ENCODE measurements at regions not wholly inside any gene's neighbourhood (a gene's known extent, or its start where the extent isn't known, plus 50 kb on each side); places are given as distances from the start of the nearest gene placed in this dataset.

DNA sequence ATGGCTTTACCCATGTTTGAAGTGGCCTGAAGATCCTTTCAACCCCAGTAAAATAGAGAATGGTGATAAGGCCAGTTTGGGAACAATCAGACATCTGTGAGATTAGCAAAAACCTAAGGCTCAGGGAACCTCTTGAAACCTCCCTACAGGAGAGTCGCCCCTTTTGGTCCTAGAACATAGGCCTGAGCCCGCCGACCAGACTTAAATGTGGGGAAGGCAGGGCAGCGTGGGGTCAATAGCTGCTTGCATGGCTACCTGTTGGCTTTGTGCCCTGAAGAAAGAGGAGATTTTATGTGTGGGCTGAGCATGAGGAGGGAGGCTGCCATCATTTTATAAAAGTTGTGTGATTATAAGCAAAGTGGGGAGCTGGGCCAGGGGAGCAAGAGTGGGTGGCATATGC lies 97.6 kb upstream of the TBX20 start:
- H3K9me3 ChIP-seq (ENCODE audit: severe bottlenecking), result no peaks in the 10 kb centered on the region
- DNase-seq (ENCODE audit: low spot score) (no peak), ATAC-seq (ENCODE audit: low read depth) (no peak)
- no peak overlapping the region for H3K4me3 ChIP-seq (ENCODE audit: severe bottlenecking)
- H3K27me3 ChIP-seq (ENCODE audit: insufficient read depth, poor library complexity, severe bottlenecking), result no peaks in the 10 kb centered on the region
- H3K4me1 ChIP-seq (ENCODE audit: insufficient read depth, poor library complexity, severe bottlenecking), result no peaks in the 10 kb centered on the region
- no peaks in the 10 kb centered on the region for H3K36me3 ChIP-seq (ENCODE audit: low read depth)
- no peak overlapping the region for H3K27ac ChIP-seq (ENCODE audit: poor library complexity, severe bottlenecking)
- TF ChIP-seq, protein P1, sequence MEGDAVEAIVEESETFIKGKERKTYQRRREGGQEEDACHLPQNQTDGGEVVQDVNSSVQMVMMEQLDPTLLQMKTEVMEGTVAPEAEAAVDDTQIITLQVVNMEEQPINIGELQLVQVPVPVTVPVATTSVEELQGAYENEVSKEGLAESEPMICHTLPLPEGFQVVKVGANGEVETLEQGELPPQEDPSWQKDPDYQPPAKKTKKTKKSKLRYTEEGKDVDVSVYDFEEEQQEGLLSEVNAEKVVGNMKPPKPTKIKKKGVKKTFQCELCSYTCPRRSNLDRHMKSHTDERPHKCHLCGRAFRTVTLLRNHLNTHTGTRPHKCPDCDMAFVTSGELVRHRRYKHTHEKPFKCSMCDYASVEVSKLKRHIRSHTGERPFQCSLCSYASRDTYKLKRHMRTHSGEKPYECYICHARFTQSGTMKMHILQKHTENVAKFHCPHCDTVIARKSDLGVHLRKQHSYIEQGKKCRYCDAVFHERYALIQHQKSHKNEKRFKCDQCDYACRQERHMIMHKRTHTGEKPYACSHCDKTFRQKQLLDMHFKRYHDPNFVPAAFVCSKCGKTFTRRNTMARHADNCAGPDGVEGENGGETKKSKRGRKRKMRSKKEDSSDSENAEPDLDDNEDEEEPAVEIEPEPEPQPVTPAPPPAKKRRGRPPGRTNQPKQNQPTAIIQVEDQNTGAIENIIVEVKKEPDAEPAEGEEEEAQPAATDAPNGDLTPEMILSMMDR (IDR thresholded peaks at IDR 0.05; ENCODE audit: poor library complexity, severe bottlenecking), result no peak

DNA sequence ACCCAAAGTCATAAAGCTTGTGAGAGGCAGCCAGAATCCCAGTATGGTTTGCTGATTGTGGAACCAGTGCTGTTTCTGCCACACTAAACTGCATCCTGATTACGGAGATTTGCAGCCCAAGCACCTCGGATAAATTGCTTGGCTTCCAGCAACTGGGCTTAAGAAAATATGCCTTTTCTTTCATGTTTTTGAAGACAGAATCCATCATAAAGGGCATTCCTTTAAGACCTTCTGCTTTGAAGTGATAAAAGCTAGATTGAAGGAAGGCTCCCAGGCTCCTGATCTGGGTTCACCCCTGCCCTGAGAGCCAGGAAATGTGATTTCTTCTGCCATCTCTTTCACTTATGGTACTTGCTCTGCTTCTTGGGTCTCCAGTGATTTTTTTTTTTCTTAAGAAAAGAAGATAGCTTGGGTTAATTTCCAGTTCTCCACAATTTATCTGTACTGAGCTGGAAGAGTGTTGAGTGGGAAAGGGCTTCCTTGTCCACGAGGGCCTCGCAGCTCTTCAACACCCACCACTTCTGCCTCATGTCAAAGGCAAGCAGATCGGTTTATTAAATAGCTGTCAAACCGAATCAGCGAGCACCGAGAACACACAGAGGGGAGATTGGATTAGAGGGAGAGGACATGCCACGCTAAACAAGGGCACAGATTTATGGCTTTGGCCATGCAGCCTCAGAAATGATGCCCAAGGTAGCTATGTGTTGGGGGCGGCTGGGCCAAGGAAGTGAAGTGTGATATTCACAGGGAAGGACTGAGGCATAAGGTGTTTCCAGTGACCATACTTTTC lies 94.9 kb upstream of the TBX20 start:
- no peaks in the 10 kb centered on the region for H3K9me3 ChIP-seq (ENCODE audit: severe bottlenecking)
- no peaks in the 10 kb centered on the region for H3K4me1 ChIP-seq (ENCODE audit: insufficient read depth, poor library complexity, severe bottlenecking)
- no peak overlapping the region for H3K27ac ChIP-seq (ENCODE audit: poor library complexity, severe bottlenecking)
- no peaks in the 10 kb centered on the region for H3K36me3 ChIP-seq (ENCODE audit: low read depth)
- no peak overlapping the region for H3K4me3 ChIP-seq (ENCODE audit: severe bottlenecking)
- TF ChIP-seq, protein P1 (IDR thresholded peaks at IDR 0.05; ENCODE audit: poor library complexity, severe bottlenecking), result no peak
- ATAC-seq (ENCODE audit: low read depth) (no peak), DNase-seq (ENCODE audit: low spot score) (no peak)
- no peaks in the 10 kb centered on the region for H3K27me3 ChIP-seq (ENCODE audit: insufficient read depth, poor library complexity, severe bottlenecking)

DNA sequence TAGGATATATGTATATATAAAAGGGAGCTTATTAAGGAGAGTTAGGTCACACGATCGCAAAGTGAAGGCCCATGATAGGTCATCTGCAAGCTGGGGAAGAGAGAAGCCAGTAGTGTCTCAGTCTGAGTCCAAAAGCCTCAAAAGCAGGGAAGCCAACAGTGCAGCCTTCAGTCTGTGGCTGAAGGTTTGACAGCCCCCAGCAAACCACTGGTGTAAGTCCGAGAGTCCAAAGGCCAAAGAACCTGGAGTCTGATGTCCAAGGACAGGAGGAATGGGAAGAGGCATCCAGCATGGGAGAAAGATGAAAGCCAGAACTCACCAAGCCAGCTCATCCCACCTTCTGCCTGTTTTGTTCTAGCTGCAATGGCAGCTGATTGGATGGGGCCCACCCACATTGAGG lies 88.9 kb upstream of the TBX20 start:
- H3K9me3 ChIP-seq (ENCODE audit: severe bottlenecking), result no peaks in the 10 kb centered on the region
- H3K27ac ChIP-seq (ENCODE audit: poor library complexity, severe bottlenecking), result no peak overlapping the region
- no peaks in the 10 kb centered on the region for H3K27me3 ChIP-seq (ENCODE audit: insufficient read depth, poor library complexity, severe bottlenecking)
- no peak overlapping the region for H3K4me3 ChIP-seq (ENCODE audit: severe bottlenecking)
- no peaks in the 10 kb centered on the region for H3K4me1 ChIP-seq (ENCODE audit: insufficient read depth, poor library complexity, severe bottlenecking)
- ATAC-seq (ENCODE audit: low read depth), result no peak
- no peaks in the 10 kb centered on the region for H3K36me3 ChIP-seq (ENCODE audit: low read depth)
- no peak for DNase-seq (ENCODE audit: low spot score)
- TF ChIP-seq, protein P1 (IDR thresholded peaks at IDR 0.05; ENCODE audit: poor library complexity, severe bottlenecking), result no peak

DNA sequence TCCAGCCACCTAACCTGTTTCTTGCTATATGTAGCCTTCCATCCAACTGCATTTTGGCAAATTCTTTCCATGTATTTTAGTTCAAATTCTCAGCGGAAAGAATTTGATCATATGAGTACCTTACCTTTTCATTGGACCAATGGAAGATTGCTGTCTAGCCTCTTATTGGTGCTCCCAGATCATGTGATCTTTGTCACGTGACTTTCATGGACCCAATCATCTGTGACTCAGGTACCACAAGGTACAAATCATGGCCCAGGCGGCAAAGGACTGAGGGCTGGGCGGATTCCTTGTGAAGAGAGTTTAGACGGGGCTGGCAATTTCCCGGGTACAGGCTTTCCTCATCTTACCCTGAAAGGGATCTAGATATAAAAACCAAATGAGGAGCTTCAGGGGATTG lies 85.9 kb upstream of the TBX20 start:
- Histone ChIP-seq H3K9me3 (ENCODE audit: severe bottlenecking) (no peaks in the 10 kb centered on the region), H3K4me3 (ENCODE audit: severe bottlenecking) (no peak overlapping the region), H3K36me3 (ENCODE audit: low read depth) (no peaks in the 10 kb centered on the region), H3K4me1 (ENCODE audit: insufficient read depth, poor library complexity, severe bottlenecking) (no peaks in the 10 kb centered on the region), H3K27me3 (ENCODE audit: insufficient read depth, poor library complexity, severe bottlenecking) (peaks cover 7% of the 10 kb centered on the region), H3K27ac (ENCODE audit: poor library complexity, severe bottlenecking) (no peak overlapping the region)
- ATAC-seq (ENCODE audit: low read depth) (no peak), DNase-seq (ENCODE audit: low spot score) (no peak)
- TF ChIP-seq, protein P1 (IDR thresholded peaks at IDR 0.05; ENCODE audit: poor library complexity, severe bottlenecking), result no peak

DNA sequence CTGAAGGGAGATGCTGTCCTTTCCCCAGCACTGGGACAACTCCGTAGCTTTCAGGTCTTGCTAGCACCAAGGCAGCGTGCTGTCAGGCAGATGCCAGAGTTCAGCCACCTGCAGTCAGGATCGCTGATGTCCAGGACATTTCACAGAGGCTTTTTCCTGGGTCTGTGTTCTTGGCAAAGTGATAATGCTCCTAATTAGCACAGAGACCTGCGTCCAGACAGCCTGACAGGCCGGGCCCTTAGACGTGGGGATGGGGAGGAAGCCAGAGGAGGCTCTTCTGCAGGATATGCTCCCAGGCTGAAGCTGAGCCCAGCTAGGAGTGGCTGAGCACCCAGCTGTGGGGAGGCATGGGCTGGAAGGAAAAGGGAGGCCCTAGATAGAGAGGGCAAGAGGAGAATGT lies 82.5 kb upstream of the TBX20 start:
- DNase-seq (ENCODE audit: low spot score) (no peak), ATAC-seq (ENCODE audit: low read depth) (no peak)
- Histone ChIP-seq H3K9me3 (ENCODE audit: severe bottlenecking) (no peaks in the 10 kb centered on the region), H3K36me3 (ENCODE audit: low read depth) (no peaks in the 10 kb centered on the region), H3K4me1 (ENCODE audit: insufficient read depth, poor library complexity, severe bottlenecking) (no peaks in the 10 kb centered on the region), H3K4me3 (ENCODE audit: severe bottlenecking) (no peak overlapping the region), H3K27me3 (ENCODE audit: insufficient read depth, poor library complexity, severe bottlenecking) (peaks cover 10% of the 10 kb centered on the region), H3K27ac (ENCODE audit: poor library complexity, severe bottlenecking) (no peak overlapping the region)
- TF ChIP-seq, protein P1 (IDR thresholded peaks at IDR 0.05; ENCODE audit: poor library complexity, severe bottlenecking), result no peak
